DND-41 (cell line): ENCODE measurements at regions not wholly inside any gene's neighbourhood (a gene's known extent, or its start where the extent isn't known, plus 50 kb on each side); places are given as distances from the start of the nearest gene placed in this dataset.
A peak's percentile ranks its signal among the peaks of the same experiment; 100 is the strongest.
"Not testable (repeated sequence)": the region's sequence is repeated elsewhere in the genome, so short reads cannot be mapped to it uniquely, and the experiment has no call there.

ENCODE experiments used
- ATAC-seq: fragments of 200-7000 bp; cut with Tn5 transposase; 3 replicates; pipeline ENCODE4 v1.9.1; 2021; ENCODE audit warnings: low read depth; ENCODE audit not compliant: insufficient read depth
- DNase-seq: peaks from one replicate; pipeline ENCODE4 v3.0.0-alpha.2; 2020
- H2AFZ ChIP-seq: 2 replicates; pipeline ENCODE4 v1.6.0; 2012; ENCODE audit warnings: low read depth, low read length
- H3K27ac ChIP-seq: 2 replicates; pipeline ENCODE4 v1.5.1; 2012; ENCODE audit warnings: low read length, inconsistent platforms
- H3K27me3 ChIP-seq: fragments of 200-600 bp; sonication (generic); 2 replicates; pipeline ENCODE4 v1.6.0; 2012; ENCODE audit warnings: low read length, mild to moderate bottlenecking, inconsistent platforms; ENCODE audit not compliant: insufficient read depth, poor library complexity
- H3K36me3 ChIP-seq: 2 replicates; pipeline ENCODE4 v1.5.1; 2012; ENCODE audit warnings: low read length, inconsistent platforms; ENCODE audit not compliant: insufficient read depth
- H3K4me1 ChIP-seq: 2 replicates; pipeline ENCODE4 v1.5.1; 2012; ENCODE audit warnings: mild to moderate bottlenecking, low read length; ENCODE audit not compliant: insufficient read depth
- H3K4me2 ChIP-seq: 2 replicates; pipeline ENCODE4 v1.6.0; 2012; ENCODE audit warnings: mild to moderate bottlenecking, moderate library complexity, low read length, inconsistent platforms; ENCODE audit not compliant: insufficient read depth
- H3K4me3 ChIP-seq, 2 experiments: fragments of 200-600 bp in 1 of 2; shearing (Covaris generic) in 1 of 2; 2 replicates each; pipeline ENCODE4 v1.5.1; 2012 to 2016; ENCODE audit warnings: inconsistent platforms in 2 of 2, low read length in 2 of 2, mild to moderate bottlenecking in 2 of 2, low read depth in 1 of 2, moderate library complexity in 1 of 2
- H3K79me2 ChIP-seq: 2 replicates; pipeline ENCODE4 v1.6.0; 2012; ENCODE audit warnings: low read length, inconsistent platforms; ENCODE audit not compliant: insufficient read depth
- H3K9ac ChIP-seq: 2 replicates; pipeline ENCODE4 v1.6.0; 2012; ENCODE audit warnings: low read depth, mild to moderate bottlenecking, inconsistent platforms, low read length, moderate library complexity
- H3K9me3 ChIP-seq: 2 replicates; pipeline ENCODE4 v1.5.1; 2012; ENCODE audit warnings: low read length, moderate library complexity, mild to moderate bottlenecking, inconsistent platforms; ENCODE audit not compliant: insufficient read depth, severe bottlenecking
- H4K20me1 ChIP-seq: 2 replicates; pipeline ENCODE4 v1.6.0; 2012; ENCODE audit warnings: low read length; ENCODE audit not compliant: insufficient read depth
- EZH2 ChIP-seq: IDR thresholded peaks from 3 replicates; pipeline ENCODE4 v1.6.1; 2012; ENCODE audit warnings: borderline replicate concordance, low read depth, mild to moderate bottlenecking, moderate library complexity, low read length, inconsistent platforms; ENCODE audit not compliant: severe bottlenecking
- TF ChIP-seq, protein P1 (sequence below): IDR thresholded peaks from 2 replicates; pipeline ENCODE4 v1.5.1; 2012; ENCODE audit warnings: borderline replicate concordance, low read length, moderate library complexity, mild to moderate bottlenecking; ENCODE audit not compliant: poor library complexity, severe bottlenecking; ENCODE audit errors: extremely low read depth

- no peaks in the 10 kb centered on the region for H3K9me3 ChIP-seq
- H3K36me3 ChIP-seq: no peaks in the 10 kb centered on the region
- ATAC-seq: peak; percentile 97
- H4K20me1 ChIP-seq: no peaks in the 10 kb centered on the region
- H3K4me1 ChIP-seq: peaks cover 18% of the 10 kb centered on the region
- no peaks in the 10 kb centered on the region for H3K27me3 ChIP-seq
- peak overlapping the region; percentile 15; the same call in 1 of the 2 replicates for H3K4me2 ChIP-seq
- H2AFZ ChIP-seq: no peak overlapping the region
- DNase-seq: peak; percentile 79
- no peak overlapping the region for H3K9ac ChIP-seq
- H3K79me2 ChIP-seq: no peaks in the 10 kb centered on the region
- no peak for TF ChIP-seq EZH2
- TF ChIP-seq, protein P1, sequence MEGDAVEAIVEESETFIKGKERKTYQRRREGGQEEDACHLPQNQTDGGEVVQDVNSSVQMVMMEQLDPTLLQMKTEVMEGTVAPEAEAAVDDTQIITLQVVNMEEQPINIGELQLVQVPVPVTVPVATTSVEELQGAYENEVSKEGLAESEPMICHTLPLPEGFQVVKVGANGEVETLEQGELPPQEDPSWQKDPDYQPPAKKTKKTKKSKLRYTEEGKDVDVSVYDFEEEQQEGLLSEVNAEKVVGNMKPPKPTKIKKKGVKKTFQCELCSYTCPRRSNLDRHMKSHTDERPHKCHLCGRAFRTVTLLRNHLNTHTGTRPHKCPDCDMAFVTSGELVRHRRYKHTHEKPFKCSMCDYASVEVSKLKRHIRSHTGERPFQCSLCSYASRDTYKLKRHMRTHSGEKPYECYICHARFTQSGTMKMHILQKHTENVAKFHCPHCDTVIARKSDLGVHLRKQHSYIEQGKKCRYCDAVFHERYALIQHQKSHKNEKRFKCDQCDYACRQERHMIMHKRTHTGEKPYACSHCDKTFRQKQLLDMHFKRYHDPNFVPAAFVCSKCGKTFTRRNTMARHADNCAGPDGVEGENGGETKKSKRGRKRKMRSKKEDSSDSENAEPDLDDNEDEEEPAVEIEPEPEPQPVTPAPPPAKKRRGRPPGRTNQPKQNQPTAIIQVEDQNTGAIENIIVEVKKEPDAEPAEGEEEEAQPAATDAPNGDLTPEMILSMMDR: no peak
- no peak overlapping the region for H3K4me3 ChIP-seq
- peak overlapping the region; percentile 69 for H3K27ac ChIP-seq
Measured at GRCh38 chr5:91293131-91293530, 90.0 kb downstream of the ARRDC3 start.

- H3K4me1 ChIP-seq: peaks cover 18% of the 10 kb centered on the region
- no peaks in the 10 kb centered on the region for H3K79me2 ChIP-seq
- TF ChIP-seq, protein P1: no peak
- no peak for TF ChIP-seq EZH2
- no peaks in the 10 kb centered on the region for H3K27me3 ChIP-seq
- no peak overlapping the region for H3K4me2 ChIP-seq
- H3K27ac ChIP-seq: no peak overlapping the region
- H3K36me3 ChIP-seq: no peaks in the 10 kb centered on the region
- H3K4me3 ChIP-seq: no peak overlapping the region
- ATAC-seq (no peak), DNase-seq (no peak)
- H3K9ac ChIP-seq: no peak overlapping the region
- H4K20me1 ChIP-seq: no peaks in the 10 kb centered on the region
- H2AFZ ChIP-seq: no peak overlapping the region
- H3K9me3 ChIP-seq: no peaks in the 10 kb centered on the region
Measured at GRCh38 chr5:91291628-91292569, 91.2 kb downstream of the ARRDC3 start.

DNA sequence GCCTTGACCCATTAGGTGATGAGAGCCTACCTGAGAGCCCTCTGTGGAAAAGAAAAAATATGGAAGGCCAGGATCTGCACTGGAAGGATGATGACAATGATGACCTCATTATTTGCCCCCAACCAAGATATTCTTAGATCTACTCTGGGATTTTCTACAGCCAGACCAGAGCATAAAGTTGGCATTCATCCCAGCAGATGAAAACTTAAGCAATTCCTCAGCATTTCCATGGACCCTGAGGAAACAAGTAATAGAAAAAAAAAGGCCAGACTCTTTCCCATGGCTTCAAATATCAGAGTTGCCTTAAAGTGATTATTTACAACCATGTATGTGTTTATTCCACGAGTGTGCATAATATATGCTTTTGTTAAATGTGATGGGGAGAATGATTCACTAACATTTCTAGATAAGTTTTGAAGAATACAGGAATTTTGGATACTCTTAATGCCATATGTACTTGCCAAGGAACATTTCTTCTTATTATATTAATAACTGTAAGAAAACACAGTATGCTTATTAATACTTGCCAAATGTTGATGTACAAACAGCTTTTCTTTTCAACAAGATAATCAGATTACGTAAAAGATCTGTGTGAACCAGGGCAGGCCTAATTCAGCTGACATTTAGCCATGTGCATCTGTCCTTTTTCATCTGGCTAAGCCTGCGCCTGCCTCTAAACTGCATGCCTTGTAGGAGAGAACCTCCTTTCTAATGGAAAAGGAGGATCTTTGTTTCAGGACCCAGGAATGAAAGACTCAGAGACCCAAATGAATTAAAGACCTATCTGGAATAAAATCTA is 94.8 kb downstream of the ARRDC3 start:
- no peaks in the 10 kb centered on the region for H3K36me3 ChIP-seq
- no peaks in the 10 kb centered on the region for H3K27me3 ChIP-seq
- no peak for ATAC-seq
- no peak overlapping the region for H3K4me2 ChIP-seq
- no peak overlapping the region for H3K27ac ChIP-seq
- no peak overlapping the region for H2AFZ ChIP-seq
- no peaks in the 10 kb centered on the region for H3K9me3 ChIP-seq
- TF ChIP-seq, protein P1: no peak
- TF ChIP-seq EZH2: no peak
- no peak overlapping the region for H3K4me3 ChIP-seq
- no peaks in the 10 kb centered on the region for H3K79me2 ChIP-seq
- H4K20me1 ChIP-seq: no peaks in the 10 kb centered on the region
- peaks cover 7% of the 10 kb centered on the region for H3K4me1 ChIP-seq
- no peak overlapping the region for H3K9ac ChIP-seq
- no peak for DNase-seq

- H3K9me3 ChIP-seq, H3K79me2 ChIP-seq, H3K27me3 ChIP-seq, H2AFZ ChIP-seq, ATAC-seq, H3K4me3 ChIP-seq, H3K27ac ChIP-seq, H3K4me2 ChIP-seq, H3K9ac ChIP-seq, H4K20me1 ChIP-seq, H3K4me1 ChIP-seq, H3K36me3 ChIP-seq, DNase-seq: not testable (repeated sequence)
Measured at GRCh38 chr5:91285062-91285461, 98.1 kb downstream of the ARRDC3 start.
